ENCODE measurements at regions not wholly inside any gene's neighbourhood (a gene's known extent, or its start where the extent isn't known, plus 50 kb on each side); places are given as distances from the start of the nearest gene placed in this dataset.

DNA sequence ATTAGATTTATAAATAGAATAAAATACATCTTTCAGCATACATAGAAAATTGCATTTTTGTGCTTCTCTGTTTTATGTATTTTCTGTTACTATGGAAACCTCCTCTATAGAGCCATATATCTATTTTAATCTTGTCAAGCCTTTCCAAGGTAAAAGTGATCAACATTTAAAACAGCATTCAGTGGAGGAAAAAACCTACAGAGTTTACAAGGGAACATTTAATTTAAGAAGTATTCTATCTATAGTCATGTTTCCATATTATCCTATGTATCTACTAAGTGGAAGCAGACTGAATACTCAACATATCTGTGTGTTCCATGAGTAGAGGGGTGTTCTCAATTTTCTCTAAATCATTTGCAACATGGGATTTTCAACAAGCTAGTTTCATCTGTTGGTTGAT is 791.4 kb downstream of the CDH18 start:
- in situ Hi-C loops (cut with HindIII; ENCODE audit: low pct_unique_long_range_greater_than_20kb, low sequenced_read_pairs) = no loop called here
- no peak for TF ChIP-seq REST (IDR thresholded peaks at IDR 0.05; ENCODE audit: insufficient read depth in 1 of 2, low read depth in 2 of 2, low read length in 1 of 2)
- TF ChIP-seq, protein P1, sequence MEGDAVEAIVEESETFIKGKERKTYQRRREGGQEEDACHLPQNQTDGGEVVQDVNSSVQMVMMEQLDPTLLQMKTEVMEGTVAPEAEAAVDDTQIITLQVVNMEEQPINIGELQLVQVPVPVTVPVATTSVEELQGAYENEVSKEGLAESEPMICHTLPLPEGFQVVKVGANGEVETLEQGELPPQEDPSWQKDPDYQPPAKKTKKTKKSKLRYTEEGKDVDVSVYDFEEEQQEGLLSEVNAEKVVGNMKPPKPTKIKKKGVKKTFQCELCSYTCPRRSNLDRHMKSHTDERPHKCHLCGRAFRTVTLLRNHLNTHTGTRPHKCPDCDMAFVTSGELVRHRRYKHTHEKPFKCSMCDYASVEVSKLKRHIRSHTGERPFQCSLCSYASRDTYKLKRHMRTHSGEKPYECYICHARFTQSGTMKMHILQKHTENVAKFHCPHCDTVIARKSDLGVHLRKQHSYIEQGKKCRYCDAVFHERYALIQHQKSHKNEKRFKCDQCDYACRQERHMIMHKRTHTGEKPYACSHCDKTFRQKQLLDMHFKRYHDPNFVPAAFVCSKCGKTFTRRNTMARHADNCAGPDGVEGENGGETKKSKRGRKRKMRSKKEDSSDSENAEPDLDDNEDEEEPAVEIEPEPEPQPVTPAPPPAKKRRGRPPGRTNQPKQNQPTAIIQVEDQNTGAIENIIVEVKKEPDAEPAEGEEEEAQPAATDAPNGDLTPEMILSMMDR (IDR thresholded peaks at IDR 0.05) = no peak
- no peak for TF ChIP-seq SIN3A (IDR thresholded peaks at IDR 0.05; ENCODE audit: borderline replicate concordance, insufficient read depth, low read depth, low read length)
- TF ChIP-seq POLR2AphosphoS5 (IDR thresholded peaks at IDR 0.05; ENCODE audit: low read depth, low read length) = no peak
- TF ChIP-seq TCF7L2 (IDR thresholded peaks at IDR 0.05; ENCODE audit: low read depth, low read length) = no peak
- CTCF ChIA-PET = no interaction called here
- Histone ChIP-seq H3K27ac (ENCODE audit: low read length) (no peak overlapping the region), H3K36me3 (ENCODE audit: control insufficient read depth, insufficient read depth, low read length) (no peaks in the 10 kb centered on the region), H3K27me3 (ENCODE audit: control insufficient read depth, insufficient read depth, low read length) (no peaks in the 10 kb centered on the region), H3K9me3 (ENCODE audit: control insufficient read depth, insufficient read depth, low read depth, low read length) (no peaks in the 10 kb centered on the region), H3K4me1 (ENCODE audit: control insufficient read depth, insufficient read depth, low read length) (no peaks in the 10 kb centered on the region), H3K4me3 (ENCODE audit: low read depth in 2 of 2, low read length in 2 of 2) (no peak overlapping the region)
- POLR2A ChIA-PET = no interaction called here
- intact Hi-C loops (cut with micrococcal nuclease; ENCODE audit: unreplicated experiment) = no loop called here
- DNase-seq (ENCODE audit: low read depth, low spot score) (no peak), ATAC-seq (no peak)
- BruUV-seq (replicated peaks) = no TSS peak

DNA sequence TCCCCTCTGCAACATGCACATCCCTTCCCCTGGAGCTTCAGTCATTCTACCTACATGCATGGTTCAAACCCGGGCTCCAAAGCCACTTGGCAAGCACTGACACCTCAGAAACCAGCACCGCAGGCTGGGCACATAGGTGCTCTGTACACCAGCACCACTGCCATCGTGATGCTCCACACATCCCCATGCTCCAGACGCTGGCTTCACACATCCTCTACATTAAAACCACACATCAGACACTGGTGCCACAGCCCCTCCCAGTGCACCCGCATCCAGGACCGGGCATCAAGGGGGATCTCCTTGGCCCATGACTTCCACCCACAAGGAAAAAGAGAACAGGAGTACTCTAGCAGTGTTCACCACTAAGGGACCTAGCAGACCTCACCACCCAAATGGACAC is 787.7 kb downstream of the CDH18 start:
- intact Hi-C loops (cut with micrococcal nuclease; ENCODE audit: unreplicated experiment) (no loop called here), in situ Hi-C loops (cut with HindIII; ENCODE audit: low pct_unique_long_range_greater_than_20kb, low sequenced_read_pairs) (no loop called here)
- ChIA-PET CTCF (no interaction called here), POLR2A (no interaction called here)
- no peaks in the 10 kb centered on the region for H3K9me3 ChIP-seq (ENCODE audit: control insufficient read depth, insufficient read depth, low read depth, low read length)
- ATAC-seq = no peak
- no TSS peak for BruUV-seq (replicated peaks)
- H3K36me3 ChIP-seq (ENCODE audit: control insufficient read depth, insufficient read depth, low read length) = no peaks in the 10 kb centered on the region
- H3K27me3 ChIP-seq (ENCODE audit: control insufficient read depth, insufficient read depth, low read length) = no peaks in the 10 kb centered on the region
- TF ChIP-seq, protein P1 (IDR thresholded peaks at IDR 0.05) = no peak
- TF ChIP-seq REST (IDR thresholded peaks at IDR 0.05; ENCODE audit: insufficient read depth in 1 of 2, low read depth in 2 of 2, low read length in 1 of 2) (no peak), TCF7L2 (IDR thresholded peaks at IDR 0.05; ENCODE audit: low read depth, low read length) (no peak), POLR2AphosphoS5 (IDR thresholded peaks at IDR 0.05; ENCODE audit: low read depth, low read length) (no peak), SIN3A (IDR thresholded peaks at IDR 0.05; ENCODE audit: borderline replicate concordance, insufficient read depth, low read depth, low read length) (no peak)
- no peak for DNase-seq (ENCODE audit: low read depth, low spot score)
- no peak overlapping the region for H3K27ac ChIP-seq (ENCODE audit: low read length)
- H3K4me3 ChIP-seq (ENCODE audit: low read depth in 2 of 2, low read length in 2 of 2) = no peak overlapping the region
- H3K4me1 ChIP-seq (ENCODE audit: control insufficient read depth, insufficient read depth, low read length) = no peaks in the 10 kb centered on the region
